DOHH2 (cell line): ENCODE measurements at regions not wholly inside any gene's neighbourhood (a gene's known extent, or its start where the extent isn't known, plus 50 kb on each side); places are given as distances from the start of the nearest gene placed in this dataset.
A peak's percentile ranks its signal among the peaks of the same experiment; 100 is the strongest.

ENCODE experiments used
- H3F3A ChIP-seq: fragments of 200-600 bp; sonication (generic), shearing (Covaris generic); 2 replicates; pipeline ENCODE4 v1.6.0; 2016; ENCODE audit warnings: antibody characterized with exemption, mild to moderate bottlenecking; ENCODE audit not compliant: control insufficient read depth, insufficient read depth
- H3K27ac ChIP-seq: fragments of 200-600 bp; sonication (generic); 2 replicates; pipeline ENCODE4 v1.5.1; 2014; ENCODE audit warnings: low read depth, mild to moderate bottlenecking, low read length, moderate library complexity
- H3K27me3 ChIP-seq: fragments of 200-600 bp; sonication (generic); 2 replicates; pipeline ENCODE4 v1.6.1; 2014; ENCODE audit warnings: mild to moderate bottlenecking, low read length, mixed read lengths; ENCODE audit not compliant: control insufficient read depth
- H3K36me3 ChIP-seq: fragments of 200-600 bp; sonication (generic); 2 replicates; pipeline ENCODE4 v1.6.1; 2014; ENCODE audit warnings: mild to moderate bottlenecking, low read length, moderate library complexity, mixed read lengths; ENCODE audit not compliant: control insufficient read depth
- H3K4me1 ChIP-seq: fragments of 200-600 bp; sonication (generic); 2 replicates; pipeline ENCODE4 v1.6.1; 2014; ENCODE audit warnings: mild to moderate bottlenecking, low read length, mixed read lengths; ENCODE audit not compliant: control insufficient read depth
- H3K4me2 ChIP-seq: fragments of 200-600 bp; sonication (generic); 2 replicates; pipeline ENCODE4 v1.6.0; 2014; ENCODE audit warnings: mild to moderate bottlenecking, low read length, moderate library complexity
- H3K4me3 ChIP-seq: fragments of 200-600 bp; sonication (generic); 2 replicates; pipeline ENCODE4 v1.5.1; 2014; ENCODE audit warnings: mild to moderate bottlenecking, low read length, mixed read lengths
- H3K79me2 ChIP-seq: fragments of 200-600 bp; sonication (generic); 2 replicates; pipeline ENCODE4 v1.6.1; 2014; ENCODE audit warnings: mild to moderate bottlenecking, low read length, mixed read lengths; ENCODE audit not compliant: control insufficient read depth
- H3K9me2 ChIP-seq: fragments of 200-600 bp; sonication (generic); replicated peaks from 2 replicates; pipeline ENCODE4 v1.6.1; 2014; ENCODE audit warnings: mild to moderate bottlenecking, low read length, mixed read lengths; ENCODE audit not compliant: control insufficient read depth
- H3K9me3 ChIP-seq: fragments of 200-600 bp; sonication (generic); 2 replicates; pipeline ENCODE4 v1.6.1; 2014; ENCODE audit warnings: antibody characterized with exemption, low read length, mixed read lengths; ENCODE audit not compliant: control insufficient read depth, insufficient read depth
- H4K20me1 ChIP-seq: fragments of 200-600 bp; sonication (generic); 2 replicates; pipeline ENCODE4 v1.6.0; 2014; ENCODE audit warnings: low read depth, mild to moderate bottlenecking, antibody characterized with exemption, low read length, moderate library complexity; ENCODE audit not compliant: control insufficient read depth, insufficient read depth
- EZH2phosphoT487 ChIP-seq: fragments of 200-600 bp; sonication (generic); IDR thresholded peaks from 2 replicates; pipeline ENCODE4 v1.6.1; 2017; ENCODE audit warnings: borderline replicate concordance, mild to moderate bottlenecking, antibody characterized with exemption, low read length, moderate library complexity, mixed read lengths
- TF ChIP-seq, protein P1 (sequence below): fragments of 200-600 bp; sonication (generic); IDR thresholded peaks from one replicate; pipeline ENCODE4 v1.5.1; 2014; ENCODE audit warnings: antibody characterized with exemption, mild to moderate bottlenecking, low read depth, low read length; ENCODE audit not compliant: poor library complexity, severe bottlenecking

DNA sequence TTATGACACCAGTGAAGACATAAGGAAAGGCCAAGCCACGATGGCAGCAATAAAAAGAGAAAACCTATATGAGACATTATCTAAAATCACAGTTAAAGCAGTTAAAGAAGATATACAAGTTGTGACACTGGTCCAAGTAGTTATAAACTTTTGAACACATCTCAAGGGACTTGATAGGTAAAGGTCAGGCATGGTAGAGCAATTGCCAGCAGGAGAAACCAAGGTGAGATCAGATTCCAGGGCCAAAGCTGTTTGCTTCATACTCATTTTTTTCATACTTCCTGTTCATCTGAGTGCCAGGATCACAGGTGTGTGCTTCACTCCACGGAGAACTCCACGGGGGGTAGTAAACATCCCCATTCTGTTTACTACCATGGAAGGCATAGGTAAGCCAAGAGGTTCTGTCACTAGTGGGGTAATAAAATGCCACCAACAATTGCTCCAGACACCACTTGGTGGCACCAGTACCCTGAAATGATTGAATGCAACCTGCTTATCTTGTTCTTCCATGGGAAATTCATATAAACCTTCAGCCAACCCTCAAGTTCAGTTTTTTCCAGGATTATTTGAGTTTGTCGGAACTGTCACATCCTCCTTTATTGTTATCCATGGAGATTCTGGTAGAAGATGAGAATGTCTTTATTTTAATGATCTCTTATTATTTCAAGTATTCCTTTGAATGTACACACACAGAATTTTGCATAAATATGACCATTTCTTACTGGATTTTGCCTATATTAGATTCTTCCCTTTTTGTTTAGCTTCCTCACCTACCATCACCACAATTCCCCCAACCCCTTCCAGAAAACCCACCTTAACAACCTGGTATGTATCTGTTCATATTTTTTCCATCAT lies 59.2 kb upstream of the TSPAN8 start:
- TF ChIP-seq, protein P1, sequence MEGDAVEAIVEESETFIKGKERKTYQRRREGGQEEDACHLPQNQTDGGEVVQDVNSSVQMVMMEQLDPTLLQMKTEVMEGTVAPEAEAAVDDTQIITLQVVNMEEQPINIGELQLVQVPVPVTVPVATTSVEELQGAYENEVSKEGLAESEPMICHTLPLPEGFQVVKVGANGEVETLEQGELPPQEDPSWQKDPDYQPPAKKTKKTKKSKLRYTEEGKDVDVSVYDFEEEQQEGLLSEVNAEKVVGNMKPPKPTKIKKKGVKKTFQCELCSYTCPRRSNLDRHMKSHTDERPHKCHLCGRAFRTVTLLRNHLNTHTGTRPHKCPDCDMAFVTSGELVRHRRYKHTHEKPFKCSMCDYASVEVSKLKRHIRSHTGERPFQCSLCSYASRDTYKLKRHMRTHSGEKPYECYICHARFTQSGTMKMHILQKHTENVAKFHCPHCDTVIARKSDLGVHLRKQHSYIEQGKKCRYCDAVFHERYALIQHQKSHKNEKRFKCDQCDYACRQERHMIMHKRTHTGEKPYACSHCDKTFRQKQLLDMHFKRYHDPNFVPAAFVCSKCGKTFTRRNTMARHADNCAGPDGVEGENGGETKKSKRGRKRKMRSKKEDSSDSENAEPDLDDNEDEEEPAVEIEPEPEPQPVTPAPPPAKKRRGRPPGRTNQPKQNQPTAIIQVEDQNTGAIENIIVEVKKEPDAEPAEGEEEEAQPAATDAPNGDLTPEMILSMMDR: peak; percentile 45
- TF ChIP-seq EZH2phosphoT487: no peak
- Histone ChIP-seq H3K4me1 (no peaks in the 10 kb centered on the region), H3K9me2 (no peaks in the 10 kb centered on the region)

DNA sequence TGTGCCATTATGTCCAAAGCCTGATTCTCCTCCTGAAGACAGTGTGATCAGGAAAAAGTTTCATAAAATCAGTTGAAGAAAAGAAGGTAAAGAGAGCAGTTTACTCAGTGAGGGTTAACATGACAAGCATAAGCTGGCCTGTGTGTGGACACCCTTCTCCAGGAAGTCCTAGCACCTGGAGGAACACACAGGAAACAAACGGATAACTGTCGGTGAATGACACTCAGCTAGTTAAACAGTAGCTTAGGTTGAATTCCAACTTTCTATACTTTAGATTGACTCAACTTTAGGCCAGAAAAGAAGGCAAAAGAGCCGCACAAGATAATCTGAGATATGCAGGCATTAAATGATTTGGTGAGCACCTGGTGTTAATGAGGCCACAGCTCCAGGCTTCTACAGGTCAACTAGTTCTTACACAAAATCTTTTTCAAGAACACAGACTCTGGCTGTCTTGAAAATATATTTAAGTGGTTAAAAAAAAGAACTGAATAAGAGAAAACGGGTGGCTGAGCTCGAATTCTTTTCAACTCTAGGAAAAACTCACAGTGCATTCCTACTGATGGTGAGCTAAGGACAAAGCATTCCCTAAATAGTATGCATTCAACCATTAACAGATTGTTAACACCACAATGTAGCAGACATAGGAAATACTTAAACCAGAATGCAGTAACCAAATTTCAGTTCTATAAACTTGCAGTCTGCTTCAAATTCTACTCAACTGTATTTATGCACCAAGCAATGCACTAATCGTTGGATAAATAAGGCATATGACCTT lies 56.9 kb upstream of the TSPAN8 start:
- H3K36me3 ChIP-seq: no peaks in the 10 kb centered on the region
- peaks cover 4% of the 10 kb centered on the region; the same call in 1 of the 2 replicates for H3K9me3 ChIP-seq
- H3K27ac ChIP-seq: no peak overlapping the region
- no peaks in the 10 kb centered on the region for H4K20me1 ChIP-seq
- peaks cover 9% of the 10 kb centered on the region; the same call in 1 of the 2 replicates for H3K27me3 ChIP-seq
- no peak for TF ChIP-seq EZH2phosphoT487
- TF ChIP-seq, protein P1: no peak
- H3K4me2 ChIP-seq: no peak overlapping the region
- no peaks in the 10 kb centered on the region for H3F3A ChIP-seq
- H3K79me2 ChIP-seq: no peaks in the 10 kb centered on the region
- H3K4me1 ChIP-seq: no peaks in the 10 kb centered on the region
- no peaks in the 10 kb centered on the region for H3K9me2 ChIP-seq
- no peak overlapping the region for H3K4me3 ChIP-seq

More for the DNA sequence above, 59.2 kb upstream of the TSPAN8 start:
- H3K27ac ChIP-seq: no peak overlapping the region
- H3K79me2 ChIP-seq: no peaks in the 10 kb centered on the region
- no peak overlapping the region for H3K4me2 ChIP-seq
- H3F3A ChIP-seq: no peaks in the 10 kb centered on the region
- no peaks in the 10 kb centered on the region for H3K36me3 ChIP-seq
- peaks cover 9% of the 10 kb centered on the region; the same call in 1 of the 2 replicates for H3K27me3 ChIP-seq
- H3K9me3 ChIP-seq: no peaks in the 10 kb centered on the region
- H4K20me1 ChIP-seq: no peaks in the 10 kb centered on the region
- no peak overlapping the region for H3K4me3 ChIP-seq

DNA sequence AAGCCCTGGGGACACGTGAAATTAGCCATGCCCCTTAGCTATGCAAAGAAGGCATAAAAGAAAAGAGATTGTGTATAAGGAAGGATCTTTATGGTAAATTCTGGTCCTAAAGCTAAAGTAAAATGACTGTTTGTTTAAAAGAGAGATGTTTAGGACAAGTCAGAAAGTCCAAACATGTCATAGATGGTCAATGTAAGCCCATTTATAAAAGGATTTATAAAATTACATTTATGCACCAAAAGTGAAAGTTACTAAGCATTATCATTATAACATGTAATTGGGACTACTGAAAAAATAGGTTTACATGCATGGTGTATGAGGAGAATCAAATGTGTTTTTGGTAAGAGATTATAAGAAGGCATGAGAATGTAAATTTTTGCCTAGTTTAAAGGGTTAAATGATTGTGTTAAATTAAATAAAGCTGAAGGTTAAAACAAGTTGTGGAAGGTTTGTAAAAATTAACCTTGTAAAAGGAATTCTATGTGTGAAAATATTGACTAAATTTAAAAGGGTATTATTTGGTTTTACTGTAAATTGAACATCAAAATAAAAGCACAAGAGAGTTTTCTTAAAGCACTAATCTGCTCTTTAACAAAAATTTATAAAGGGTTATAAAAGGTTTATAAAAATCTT lies 50.4 kb upstream of the TSPAN8 start:
- Histone ChIP-seq H3K9me2 (no peaks in the 10 kb centered on the region), H3K79me2 (no peaks in the 10 kb centered on the region), H3K4me3 (no peak overlapping the region), H3K4me2 (no peak overlapping the region), H3K4me1 (no peaks in the 10 kb centered on the region), H3K27me3 (no peaks in the 10 kb centered on the region), H3K27ac (no peak overlapping the region), H4K20me1 (no peaks in the 10 kb centered on the region), H3K9me3 (peaks cover 7% of the 10 kb centered on the region; the same call in 1 of the 2 replicates), H3F3A (no peaks in the 10 kb centered on the region), H3K36me3 (no peaks in the 10 kb centered on the region)
- TF ChIP-seq EZH2phosphoT487: no peak
- TF ChIP-seq, protein P1: no peak
